HG02642 (cell line): ENCODE measurements at regions not wholly inside any gene's neighbourhood (a gene's known extent, or its start where the extent isn't known, plus 50 kb on each side); places are given as distances from the start of the nearest gene placed in this dataset.
"Not testable (repeated sequence)": the region's sequence is repeated elsewhere in the genome, so short reads cannot be mapped to it uniquely, and the experiment has no call there.

Source experiments
- ATAC-seq: cut with Tn5 transposase; IDR thresholded peaks from one replicate; pipeline ENCODE4 v1.9.1; 2021; ENCODE audit warnings: mild to moderate bottlenecking; ENCODE audit not compliant: unreplicated experiment, poor library complexity

DNA sequence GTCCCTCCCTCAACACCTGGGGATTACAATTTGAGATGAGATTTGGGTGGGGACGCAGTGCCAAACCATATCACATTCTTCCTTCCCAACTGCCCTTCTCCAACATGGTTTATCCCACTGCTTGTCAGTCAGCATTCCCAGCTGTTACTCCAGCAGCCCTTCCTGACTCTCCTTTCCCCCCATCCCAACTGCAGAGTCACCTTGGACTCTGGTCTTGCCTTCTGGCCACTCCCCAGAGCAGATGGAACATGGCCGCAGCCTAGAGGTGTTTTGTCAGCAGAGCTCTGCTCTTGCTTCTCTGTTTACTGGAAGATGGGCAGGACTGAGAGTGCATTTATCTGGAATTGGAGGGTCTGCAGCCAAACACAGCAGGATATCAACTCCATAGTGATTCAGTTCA, 51.2 kb upstream of the MEX3C start:
- ATAC-seq: no peak

DNA sequence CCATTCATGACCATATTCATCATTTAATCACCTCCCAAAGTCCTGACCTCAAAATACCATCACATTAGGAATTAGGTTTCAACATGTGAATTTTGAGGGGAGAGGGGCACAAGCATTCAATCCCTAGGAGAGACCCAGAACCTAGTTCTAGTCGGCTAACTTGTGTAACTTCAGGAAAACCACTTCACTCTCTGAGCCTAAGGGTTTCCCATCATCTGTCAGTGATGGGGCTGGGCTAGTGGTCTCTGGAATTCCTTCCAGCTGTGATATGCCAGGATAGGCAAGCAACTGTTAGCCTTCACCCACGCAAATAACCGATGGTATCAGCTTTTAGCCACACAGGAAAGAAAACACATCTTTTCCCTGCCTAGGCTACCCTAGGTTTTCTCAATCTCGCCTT, 52.5 kb upstream of the MEX3C start:
- ATAC-seq: no peak

DNA sequence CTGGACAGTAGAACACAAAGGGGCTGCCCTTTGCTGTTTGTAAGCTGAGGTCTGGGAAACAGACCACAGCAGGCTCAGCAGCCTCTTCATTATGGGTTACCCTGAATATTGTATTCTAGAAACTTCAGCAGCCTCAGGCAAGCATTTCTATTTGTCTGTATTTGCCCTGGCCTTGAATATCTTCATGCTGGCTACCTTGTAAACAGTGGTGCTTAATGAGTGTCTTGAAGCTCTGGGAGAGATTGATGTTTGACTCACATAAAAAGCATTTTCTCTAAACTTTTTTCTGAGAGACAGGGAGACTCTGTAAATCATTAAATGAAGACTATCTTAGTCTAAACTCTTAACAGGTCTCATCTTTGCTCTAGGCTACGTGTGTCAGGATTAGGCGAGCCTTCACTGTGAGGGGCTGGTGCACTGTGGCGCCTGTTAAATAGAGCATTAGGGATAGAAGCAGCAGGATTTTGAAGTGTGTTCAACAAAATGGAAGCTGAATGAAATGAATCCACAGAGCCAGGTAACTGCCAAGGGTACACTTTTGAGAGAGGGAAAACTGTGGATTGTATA, 53.1 kb upstream of the MEX3C start:
- no peak for ATAC-seq

DNA sequence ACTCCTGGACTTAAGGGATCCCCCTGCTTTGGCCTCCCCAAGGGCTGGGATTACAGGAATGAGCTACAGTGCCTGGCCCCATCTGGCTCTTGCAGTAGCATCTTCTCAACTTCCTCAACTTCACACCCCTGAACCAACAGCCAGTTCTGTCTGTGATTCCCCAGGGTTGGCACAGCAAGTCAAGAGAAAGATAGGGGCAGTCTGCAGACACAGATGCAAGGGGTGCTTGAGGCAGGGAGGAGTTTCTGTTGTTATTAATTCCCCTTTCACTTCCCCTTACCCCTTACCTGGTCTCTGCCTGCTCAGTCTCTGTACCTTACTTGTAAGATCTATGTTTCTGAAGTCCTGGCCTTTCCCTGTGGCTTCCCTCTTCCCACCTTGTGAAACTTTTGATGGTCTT, 54.1 kb upstream of the MEX3C start:
- peak; percentile 99 for ATAC-seq

DNA sequence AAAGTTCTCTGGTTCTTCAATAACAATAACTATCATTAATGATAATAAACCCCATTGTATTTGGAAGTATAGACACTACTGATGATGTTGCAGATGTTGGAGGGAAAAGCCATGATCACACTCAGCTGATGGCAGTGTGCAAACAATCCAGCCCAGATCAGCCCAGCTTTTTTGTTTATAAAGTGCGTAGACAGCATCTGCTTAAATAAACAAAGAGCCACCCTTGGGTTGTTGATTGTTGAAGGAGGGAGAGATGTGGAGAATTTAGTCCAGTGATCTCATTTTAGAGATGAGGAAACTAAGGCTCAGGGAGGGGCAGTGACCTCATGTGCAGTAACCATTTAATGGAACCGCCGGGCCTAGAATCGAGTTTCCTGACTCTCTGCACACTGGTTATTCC, 56.0 kb upstream of the MEX3C start:
- ATAC-seq: no peak

DNA sequence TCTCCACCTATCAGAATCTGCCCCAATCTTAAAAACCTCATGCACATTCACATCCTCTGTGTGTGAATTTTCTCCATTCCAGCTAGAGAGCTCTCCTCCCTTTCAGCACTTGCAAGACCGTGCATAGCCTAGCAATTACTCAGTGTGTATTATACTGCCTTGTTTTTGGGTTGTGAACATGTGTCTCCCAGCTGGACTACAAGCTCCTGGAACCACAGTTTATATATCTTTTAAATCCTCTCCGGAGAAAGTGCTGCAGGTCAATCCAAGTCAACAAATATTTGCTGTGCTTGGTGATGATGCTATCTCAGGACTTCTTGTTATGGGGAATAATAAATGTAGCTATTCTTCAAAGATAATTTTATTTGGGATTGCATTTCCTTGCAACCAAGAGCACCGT, 58.2 kb upstream of the MEX3C start:
- ATAC-seq: no peak

DNA sequence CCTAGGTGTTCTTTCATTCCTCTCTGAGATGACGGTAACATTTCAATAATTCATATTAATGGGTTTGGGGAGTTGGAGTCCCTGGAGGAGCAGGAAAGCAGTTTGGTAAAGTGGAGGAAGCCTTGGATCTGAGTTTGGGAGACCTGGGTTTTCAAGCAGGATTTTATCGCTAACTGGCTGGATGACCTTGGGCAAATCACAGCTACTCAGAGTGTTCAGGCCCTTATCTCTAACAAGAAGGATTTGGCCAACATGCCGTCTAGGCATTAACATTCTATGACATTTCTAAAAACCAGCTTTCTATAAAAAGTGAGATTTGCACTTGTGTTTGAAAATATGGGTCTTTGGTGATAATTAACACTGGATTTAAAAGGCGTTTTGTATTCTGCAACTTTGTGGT, 59.7 kb upstream of the MEX3C start:
- no peak for ATAC-seq

DNA sequence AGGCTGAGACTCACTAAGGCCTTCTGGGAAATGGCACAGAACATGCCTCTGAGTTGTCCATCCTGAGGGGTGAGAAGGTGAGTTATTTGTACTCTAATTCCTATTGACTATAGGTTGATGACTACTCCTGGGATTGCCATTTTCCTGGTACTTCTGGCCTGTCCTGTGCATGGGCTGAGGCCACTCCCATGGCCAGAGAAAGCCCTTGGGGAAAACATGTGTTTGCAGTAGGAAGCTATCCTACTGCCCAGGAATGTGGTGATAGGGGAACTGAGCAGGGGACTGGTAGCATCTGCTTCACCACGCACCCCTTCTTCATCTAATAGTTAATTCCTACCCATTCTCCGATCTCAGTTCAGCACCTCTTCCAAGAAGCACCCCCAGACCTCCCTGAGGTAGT, 62.6 kb upstream of the MEX3C start:
- no peak for ATAC-seq

DNA sequence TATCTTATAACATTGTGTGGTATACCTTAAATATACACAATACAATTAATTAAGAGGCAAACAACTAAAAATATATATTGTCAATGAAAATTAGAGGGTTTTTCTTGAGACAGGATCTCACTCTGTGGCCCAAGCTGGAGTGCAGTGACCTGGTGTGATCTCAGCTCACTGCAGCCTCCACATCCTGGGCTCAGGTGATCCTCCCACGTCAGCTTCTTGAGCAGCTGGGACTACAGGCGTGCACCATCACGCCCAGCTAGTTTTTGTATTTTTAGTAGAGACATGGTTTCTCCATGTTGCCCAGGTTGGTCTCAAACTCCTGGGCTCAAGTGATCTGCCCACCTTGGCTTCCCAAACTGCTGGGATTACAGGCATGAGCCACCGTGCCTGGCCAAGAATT, 68.6 kb upstream of the MEX3C start:
- not testable (repeated sequence) for ATAC-seq

DNA sequence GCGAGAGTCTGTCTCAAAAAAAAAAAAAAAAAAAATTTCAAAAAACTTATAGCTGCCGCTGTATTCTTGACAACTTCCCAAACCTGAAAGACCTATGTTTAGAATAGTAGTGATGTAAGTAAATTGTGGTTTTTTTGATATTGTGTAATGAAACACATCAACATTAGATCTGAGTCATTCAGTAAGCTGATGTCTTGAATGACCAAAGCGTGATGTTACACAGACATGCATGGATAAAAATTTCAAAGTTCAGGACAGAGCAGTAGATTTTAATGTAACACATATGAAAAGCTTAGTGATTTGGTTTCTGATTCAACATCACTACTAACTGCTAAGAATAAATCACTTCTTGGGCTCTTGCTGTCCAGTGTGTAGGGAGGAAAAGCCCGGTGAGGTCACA, 69.3 kb upstream of the MEX3C start:
- ATAC-seq: no peak

DNA sequence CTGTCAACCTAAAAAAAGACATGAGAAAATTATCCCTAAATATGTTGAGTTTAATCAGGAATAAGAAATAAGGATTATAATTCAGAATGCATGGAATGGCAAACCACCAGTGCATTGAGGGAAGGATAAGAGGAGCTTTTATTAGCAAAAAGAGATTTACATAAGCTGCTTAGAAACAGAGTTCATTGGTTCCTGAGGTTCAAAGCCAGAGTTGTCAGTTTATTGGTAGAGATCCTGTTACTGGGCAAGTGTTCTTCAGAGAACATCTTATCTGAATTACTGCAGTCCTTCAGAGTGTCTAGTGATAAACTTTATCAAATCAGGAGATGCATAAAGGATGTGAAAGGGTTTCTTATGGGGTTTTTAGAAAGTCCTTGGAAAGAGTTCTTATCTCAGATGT, 76.0 kb upstream of the MEX3C start:
- no peak for ATAC-seq

DNA sequence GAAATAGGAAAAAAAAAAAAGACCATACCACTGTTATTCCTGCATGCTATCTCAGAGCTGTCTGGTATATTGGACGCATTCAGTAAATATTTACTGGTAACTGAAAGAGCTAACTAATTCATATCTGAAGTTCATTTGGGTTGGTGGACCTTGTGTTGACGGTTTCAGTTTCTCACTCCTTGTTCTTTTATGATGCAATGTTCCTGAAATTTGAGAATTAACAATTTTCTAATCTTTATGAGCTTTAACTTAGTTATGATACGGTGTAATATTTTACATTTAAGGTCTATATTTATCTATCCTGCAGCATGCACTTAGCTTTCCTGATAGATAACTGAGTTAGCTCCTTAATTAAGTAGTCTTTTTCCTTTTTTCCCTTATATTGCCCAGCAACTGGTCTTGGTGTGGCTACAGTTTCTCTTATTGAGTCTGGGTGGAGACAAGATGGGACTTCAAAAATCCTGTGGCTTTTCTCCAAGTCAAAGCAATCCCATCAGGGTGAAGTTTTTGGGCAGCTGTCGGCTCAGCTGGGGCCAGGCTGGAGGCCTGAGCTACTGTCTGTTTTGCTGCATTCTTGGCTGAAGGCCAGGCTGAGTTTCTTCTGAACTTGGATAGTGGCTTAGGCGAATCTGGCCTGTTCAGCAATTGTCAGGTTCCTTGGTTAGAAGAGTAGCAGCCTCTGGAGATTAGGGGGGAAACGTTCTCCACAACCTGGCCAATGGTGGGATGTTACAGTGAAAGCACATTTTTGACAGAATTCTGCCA, 78.4 kb upstream of the MEX3C start:
- ATAC-seq: no peak

DNA sequence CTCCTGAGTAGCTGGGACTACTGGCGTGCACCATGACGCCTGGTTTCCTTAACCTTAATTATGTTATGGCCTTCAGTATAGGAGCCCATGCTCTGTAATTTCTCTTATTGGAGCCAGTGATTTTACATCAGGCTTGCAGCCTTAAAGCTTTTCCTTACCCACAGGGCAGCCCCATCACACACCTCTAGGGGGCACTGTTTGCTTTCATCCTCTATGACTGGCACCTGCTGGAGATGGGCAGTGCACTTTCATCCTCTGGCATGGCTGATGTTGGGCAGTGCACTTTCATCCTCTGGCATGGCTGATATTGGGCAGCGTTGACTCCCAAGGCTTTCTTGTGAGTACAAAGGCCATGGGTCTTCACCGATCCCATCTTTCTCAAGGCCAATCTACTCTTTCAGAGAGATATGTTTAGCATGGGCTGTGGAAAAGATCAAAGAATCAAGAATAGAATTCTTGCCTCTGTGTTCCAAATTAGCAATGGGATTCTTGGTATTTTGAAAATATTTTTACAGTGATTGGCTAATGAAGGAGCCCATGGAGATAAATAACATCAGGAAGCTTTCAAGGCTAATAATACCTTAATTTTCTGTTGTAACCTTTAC, 80.7 kb upstream of the MEX3C start:
- no peak for ATAC-seq

DNA sequence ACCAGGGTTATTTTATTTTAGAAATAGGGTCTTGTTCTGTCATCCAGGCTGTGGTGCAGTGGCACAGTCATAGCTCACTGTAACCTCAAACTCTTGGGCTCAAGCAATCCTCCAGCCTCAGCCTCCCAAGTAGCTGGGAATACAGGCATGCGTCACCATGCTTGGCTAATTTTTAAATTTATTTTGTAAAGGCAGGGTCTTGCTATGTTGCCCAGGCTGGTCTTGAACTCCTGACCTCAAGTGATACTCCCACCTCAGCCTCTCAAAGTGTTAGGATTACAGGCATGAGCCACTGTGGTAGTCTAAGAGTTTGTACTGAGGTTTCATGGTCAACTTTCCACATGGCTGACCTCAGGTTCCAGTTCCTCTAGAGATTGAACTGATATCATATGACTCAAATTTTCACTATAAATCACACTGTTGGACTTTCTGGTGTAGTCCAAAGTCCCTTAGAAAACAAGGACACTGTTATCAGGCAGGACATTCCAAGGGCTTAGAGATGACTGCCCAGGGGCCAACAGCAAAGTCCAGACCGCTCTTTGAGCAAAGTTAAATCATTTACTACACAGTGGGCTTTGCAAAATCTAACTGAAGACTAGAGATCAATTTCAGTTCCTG, 82.0 kb upstream of the MEX3C start:
- peak; percentile 65 for ATAC-seq

DNA sequence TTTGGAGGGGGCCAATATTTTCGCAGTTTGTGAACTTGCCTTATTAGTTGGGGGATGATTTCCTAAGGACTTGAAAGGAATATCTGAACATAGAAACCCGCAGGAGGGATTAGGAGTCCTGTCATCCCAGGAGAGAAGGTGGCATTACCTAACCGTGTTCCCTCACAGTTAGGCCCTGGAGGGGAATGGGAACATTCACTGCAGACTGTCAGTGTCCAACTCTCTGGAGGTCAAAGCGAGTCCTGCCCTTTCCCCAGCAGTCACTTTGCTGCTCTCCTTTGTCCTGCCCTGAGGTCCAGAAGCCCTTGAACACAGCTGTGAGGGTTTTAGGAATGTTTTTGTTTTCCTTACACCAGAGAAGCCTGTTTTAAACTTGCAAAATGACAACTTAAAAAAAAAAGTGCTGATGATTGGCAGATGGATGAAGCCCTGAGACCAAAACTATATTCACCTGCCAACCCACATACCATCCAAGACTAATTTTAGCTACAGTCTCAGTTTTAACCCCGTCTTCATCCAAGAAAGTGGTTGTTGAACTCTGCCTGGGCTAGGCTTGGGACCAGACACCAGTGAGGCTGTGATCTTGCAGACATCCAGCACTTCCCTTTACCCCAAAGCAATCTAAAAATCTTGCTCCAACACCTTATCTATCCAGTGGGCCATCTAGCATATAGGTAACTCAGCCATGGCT, 90.5 kb upstream of the MEX3C start:
- no peak for ATAC-seq

DNA sequence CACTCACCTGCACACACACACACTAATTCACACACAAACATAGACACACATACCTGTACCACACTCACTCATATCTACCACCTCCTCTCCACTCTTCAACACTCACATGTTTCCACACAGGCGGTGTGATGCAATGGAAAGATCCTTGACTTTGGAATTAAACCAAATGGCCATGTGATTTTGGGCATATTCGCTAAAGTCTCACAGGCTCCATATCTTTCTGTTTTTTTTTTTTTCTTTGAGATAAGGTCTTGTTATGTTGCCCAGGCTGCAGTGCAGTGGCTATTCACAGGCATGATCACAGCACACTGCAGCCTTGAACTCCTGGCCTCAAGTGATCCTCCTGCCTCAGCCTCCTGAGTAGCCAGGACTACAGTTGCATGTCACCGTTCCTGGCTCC, 91.1 kb upstream of the MEX3C start:
- no peak for ATAC-seq

DNA sequence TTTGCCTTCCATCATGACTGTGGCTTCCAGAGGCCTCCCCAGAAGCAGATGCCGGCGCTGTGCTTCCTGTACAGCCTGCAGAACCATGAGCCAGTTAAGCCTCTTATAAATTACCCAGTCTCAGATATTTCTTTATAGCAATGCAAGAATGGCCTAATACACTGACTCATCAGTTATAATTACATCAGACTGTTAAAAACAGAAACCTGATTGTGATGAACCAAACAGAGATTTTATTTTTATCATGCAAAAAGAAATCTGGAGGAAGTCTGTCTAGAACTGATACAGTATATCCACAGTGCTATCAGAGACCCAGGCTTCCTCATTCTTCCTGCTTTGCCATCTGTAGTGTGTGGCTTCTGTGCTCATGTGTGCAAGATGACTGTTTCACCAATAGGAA, 93.4 kb upstream of the MEX3C start:
- no peak for ATAC-seq

DNA sequence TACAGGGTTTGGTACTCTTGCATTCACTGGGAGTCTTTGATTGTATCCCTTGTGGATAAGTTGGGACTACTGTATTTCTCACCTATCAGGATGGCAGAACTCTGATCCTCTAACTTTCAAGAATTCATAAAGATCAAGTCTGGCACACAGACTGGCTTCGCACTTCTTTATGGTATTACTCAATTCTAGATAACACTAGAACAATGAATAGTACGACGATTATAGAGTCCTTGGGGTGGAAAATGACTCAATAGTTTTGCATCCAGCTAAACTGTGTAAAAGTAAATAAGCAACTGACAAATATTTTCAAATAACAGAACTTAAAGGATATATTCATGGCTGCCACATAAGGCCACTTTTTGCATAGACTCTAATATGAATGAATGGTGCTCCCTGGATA, 103.4 kb upstream of the MEX3C start:
- no peak for ATAC-seq

DNA sequence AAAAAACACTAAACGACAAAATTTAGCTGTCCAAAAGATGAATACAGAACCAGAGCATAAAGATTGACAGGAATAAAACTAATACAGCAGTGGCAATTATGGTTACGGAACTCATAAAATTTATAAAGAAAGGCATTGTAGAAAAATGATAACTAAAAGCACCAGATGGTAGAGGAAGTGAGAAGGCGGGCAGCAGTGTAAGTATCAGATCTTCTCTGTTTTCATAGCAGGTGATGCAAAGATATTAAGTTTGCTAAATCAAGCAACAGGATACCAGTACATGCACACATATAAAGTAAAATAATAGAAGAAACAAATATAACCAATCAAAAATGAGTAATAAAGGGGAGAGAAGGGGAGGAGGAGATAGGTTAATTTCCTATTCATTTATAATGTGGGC, 103.9 kb upstream of the MEX3C start:
- no peak for ATAC-seq

DNA sequence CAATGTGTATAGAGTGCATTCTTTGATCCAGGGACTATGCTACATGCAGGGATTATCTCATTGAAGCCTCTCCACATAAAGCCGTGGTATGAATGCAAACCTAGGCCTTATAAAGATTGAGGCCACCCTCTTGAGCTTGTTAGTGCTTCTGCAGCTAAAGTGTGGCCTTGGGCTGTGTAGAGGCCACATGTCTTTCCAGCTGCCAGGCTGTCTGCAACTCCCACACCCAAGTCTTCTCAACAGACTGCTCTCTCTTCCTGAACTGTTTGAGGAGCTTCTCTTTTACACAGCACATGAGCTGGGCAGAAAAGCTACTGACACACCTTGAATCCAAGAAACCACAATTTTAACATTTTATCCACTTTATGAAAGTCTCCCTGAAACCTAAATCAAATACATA, 119.2 kb upstream of the MEX3C start:
- no peak for ATAC-seq

DNA sequence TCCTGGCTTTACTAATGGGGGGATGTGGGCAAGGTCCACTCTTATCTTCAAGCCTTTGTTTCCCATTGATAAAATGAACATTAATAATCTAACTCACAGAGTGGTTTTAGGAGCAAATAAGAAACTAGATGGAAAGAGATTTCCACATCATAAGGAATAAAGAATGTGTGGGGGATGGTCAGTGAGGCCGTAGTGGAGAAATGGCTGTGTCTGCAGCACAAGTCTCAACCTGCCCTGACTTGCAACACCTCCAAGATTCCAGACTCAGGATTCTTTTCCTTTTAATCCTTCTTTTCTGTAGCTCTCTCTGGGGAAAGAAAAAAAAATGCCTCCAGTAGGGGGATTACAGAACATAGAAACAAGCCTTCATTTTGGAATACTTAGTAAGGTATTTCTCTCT, 124.2 kb upstream of the MEX3C start:
- no peak for ATAC-seq
